ENCODE measurements at regions not wholly inside any gene's neighbourhood (a gene's known extent, or its start where the extent isn't known, plus 50 kb on each side); places are given as distances from the start of the nearest gene placed in this dataset.

DNA sequence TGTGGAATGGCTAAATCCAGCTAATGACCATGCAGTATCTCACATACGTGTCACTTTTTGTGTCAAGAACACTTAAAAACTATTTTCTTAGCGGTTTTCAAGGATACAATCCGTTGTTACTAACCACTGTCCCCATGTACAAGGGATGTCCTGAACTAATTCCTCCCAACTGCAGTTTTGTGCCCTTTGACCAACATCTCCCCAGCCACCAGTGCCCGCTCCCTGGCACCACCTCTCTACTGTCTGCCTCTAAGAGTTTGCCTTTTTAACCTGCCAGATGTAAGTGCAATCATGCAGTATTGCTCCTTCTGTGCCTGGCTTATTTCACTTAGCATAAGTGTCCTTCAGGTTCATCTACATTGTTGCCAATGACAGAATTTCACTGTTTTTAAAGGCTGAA is 315.7 kb downstream of the TMEM121 start:
- no peak for DNase-seq (ENCODE audit: low read depth)
- TF ChIP-seq, protein P1, sequence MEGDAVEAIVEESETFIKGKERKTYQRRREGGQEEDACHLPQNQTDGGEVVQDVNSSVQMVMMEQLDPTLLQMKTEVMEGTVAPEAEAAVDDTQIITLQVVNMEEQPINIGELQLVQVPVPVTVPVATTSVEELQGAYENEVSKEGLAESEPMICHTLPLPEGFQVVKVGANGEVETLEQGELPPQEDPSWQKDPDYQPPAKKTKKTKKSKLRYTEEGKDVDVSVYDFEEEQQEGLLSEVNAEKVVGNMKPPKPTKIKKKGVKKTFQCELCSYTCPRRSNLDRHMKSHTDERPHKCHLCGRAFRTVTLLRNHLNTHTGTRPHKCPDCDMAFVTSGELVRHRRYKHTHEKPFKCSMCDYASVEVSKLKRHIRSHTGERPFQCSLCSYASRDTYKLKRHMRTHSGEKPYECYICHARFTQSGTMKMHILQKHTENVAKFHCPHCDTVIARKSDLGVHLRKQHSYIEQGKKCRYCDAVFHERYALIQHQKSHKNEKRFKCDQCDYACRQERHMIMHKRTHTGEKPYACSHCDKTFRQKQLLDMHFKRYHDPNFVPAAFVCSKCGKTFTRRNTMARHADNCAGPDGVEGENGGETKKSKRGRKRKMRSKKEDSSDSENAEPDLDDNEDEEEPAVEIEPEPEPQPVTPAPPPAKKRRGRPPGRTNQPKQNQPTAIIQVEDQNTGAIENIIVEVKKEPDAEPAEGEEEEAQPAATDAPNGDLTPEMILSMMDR (IDR thresholded peaks at IDR 0.05; ENCODE audit: low read depth, low read length) = no peak
- TF ChIP-seq, protein P2, sequence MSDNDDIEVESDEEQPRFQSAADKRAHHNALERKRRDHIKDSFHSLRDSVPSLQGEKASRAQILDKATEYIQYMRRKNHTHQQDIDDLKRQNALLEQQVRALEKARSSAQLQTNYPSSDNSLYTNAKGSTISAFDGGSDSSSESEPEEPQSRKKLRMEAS (IDR thresholded peaks at IDR 0.05; ENCODE audit: low read depth, low read length) = no peak
- TF ChIP-seq POLR2A (IDR thresholded peaks at IDR 0.05; ENCODE audit: extremely low read depth, insufficient read length) (no peak), MYC (IDR thresholded peaks at IDR 0.05; ENCODE audit: low read depth, low read length) (no peak)
- no peak overlapping the region for H3K4me3 ChIP-seq (ENCODE audit: low read depth, low read length)

DNA sequence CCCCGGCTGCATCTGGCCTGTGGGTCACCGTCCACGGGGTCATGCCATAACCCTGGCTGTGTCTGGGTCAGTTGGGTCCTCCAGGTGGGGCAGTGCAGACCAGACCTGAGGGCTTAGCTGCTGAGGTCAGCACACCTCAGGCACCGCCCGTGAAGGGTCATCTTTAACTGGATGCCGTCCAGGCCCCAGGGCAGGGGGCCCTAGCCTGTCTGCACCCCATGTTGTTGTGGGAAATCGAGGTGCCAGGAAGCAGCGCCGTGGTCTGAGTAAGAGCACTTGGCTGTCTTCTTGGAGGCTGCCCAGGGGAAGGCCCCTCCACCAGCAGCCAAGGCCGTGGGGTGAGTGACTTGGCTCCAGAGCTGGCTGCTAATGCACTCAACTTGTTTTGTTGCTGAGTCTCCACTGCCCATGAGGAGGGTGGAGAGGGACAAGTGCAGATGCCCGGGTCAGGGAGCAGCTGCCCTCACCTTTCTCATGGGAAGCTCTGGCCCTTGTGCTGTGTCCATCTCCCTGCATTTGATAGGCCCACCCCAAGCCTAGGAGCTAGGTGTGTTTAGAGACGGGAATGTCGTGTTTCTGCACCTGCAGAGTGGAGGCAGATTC is 317.2 kb downstream of the TMEM121 start:
- TF ChIP-seq POLR2A (IDR thresholded peaks at IDR 0.05; ENCODE audit: extremely low read depth, insufficient read length) (no peak), MYC (IDR thresholded peaks at IDR 0.05; ENCODE audit: low read depth, low read length) (no peak)
- TF ChIP-seq, protein P2 (IDR thresholded peaks at IDR 0.05; ENCODE audit: low read depth, low read length) = no peak
- TF ChIP-seq, protein P1 (IDR thresholded peaks at IDR 0.05; ENCODE audit: low read depth, low read length) = no peak

DNA sequence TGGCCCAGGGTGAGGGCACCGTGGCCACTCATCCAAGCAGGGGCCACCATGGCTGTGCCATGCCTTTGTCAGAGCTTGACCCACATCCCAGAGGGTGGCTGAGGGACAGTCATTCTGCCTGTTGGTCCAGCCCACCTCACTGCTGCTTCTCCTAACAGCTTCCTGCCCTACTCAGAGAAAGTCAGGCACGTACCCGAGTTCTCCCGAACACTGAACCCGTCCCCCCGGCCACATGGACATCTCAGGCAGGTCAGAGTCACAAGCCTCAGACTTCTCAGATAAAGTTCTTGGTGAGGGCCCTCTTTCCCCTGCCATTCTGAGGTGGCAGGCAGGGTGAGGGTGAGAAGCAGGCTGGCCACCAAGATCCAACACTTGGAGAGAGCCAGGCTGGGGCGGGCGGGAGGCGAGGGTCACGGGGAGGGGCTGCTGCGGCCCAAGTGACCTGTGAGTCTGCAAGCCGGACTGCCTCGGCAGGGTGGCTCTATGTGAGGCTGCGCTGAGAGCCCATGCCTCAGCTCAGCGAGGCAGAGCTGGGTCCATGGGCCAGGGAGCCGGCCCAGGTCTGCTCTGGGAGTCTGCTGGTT is 317.8 kb downstream of the TMEM121 start:
- no peak overlapping the region for H3K4me3 ChIP-seq (ENCODE audit: low read depth, low read length)
- DNase-seq (ENCODE audit: low read depth) = no peak
- TF ChIP-seq MYC (IDR thresholded peaks at IDR 0.05; ENCODE audit: low read depth, low read length) (no peak), POLR2A (IDR thresholded peaks at IDR 0.05; ENCODE audit: extremely low read depth, insufficient read length) (no peak)
- TF ChIP-seq, protein P1 (IDR thresholded peaks at IDR 0.05; ENCODE audit: low read depth, low read length) = no peak
- TF ChIP-seq, protein P2 (IDR thresholded peaks at IDR 0.05; ENCODE audit: low read depth, low read length) = no peak

More for the DNA sequence above, 317.2 kb downstream of the TMEM121 start:
- DNase-seq (ENCODE audit: low read depth) = no peak
- no peak overlapping the region for H3K4me3 ChIP-seq (ENCODE audit: low read depth, low read length)

DNA sequence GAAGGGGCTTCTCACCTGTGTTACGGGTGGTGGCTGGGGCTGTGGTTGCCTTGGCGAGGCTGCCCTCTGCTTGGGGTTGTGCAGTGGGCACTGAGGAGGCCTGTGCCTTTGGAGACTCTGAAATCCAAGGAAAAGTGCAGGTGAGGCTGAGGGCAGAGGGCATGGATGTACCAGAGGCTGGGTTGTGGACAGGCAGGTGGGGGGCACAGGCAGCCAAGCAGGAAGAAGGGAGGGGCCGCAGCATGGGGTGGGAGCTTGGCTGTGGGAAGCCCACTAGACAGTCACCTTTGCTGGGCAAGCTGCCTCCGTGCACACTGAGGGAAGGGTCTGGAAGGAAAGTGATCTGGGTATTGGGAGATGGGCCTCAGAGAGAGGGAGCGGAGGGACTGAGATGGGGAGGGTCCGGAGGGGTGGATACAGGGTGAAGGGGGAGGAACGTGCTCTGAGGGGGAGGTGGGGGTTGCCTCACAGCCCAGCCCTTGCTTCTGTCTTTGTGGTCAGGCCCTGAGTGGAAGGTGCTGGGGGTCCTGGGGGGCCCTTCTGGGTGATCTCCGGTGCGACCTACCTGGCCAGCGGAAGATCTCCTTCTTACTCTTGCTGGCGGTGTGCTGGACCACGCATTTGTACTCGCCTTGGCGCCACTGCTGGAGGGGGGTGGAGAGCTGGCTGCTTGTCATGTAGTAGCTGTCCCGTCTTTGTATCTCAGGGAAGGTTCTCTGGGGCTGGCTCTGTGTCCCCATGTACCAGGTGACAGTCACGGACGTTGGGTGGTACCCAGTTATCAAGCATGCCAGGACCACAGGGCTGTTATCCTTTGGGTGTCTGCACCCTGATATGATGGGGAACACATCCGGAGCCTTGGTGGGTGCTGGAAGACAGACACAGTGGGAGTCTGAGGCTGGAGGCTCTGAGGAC is 318.7 kb downstream of the TMEM121 start:
- no peak for DNase-seq (ENCODE audit: low read depth)
- TF ChIP-seq, protein P1 (IDR thresholded peaks at IDR 0.05; ENCODE audit: low read depth, low read length) = no peak
- TF ChIP-seq MYC (IDR thresholded peaks at IDR 0.05; ENCODE audit: low read depth, low read length) (no peak), POLR2A (IDR thresholded peaks at IDR 0.05; ENCODE audit: extremely low read depth, insufficient read length) (no peak)
- TF ChIP-seq, protein P2 (IDR thresholded peaks at IDR 0.05; ENCODE audit: low read depth, low read length) = no peak
- H3K4me3 ChIP-seq (ENCODE audit: low read depth, low read length) = no peak overlapping the region

DNA sequence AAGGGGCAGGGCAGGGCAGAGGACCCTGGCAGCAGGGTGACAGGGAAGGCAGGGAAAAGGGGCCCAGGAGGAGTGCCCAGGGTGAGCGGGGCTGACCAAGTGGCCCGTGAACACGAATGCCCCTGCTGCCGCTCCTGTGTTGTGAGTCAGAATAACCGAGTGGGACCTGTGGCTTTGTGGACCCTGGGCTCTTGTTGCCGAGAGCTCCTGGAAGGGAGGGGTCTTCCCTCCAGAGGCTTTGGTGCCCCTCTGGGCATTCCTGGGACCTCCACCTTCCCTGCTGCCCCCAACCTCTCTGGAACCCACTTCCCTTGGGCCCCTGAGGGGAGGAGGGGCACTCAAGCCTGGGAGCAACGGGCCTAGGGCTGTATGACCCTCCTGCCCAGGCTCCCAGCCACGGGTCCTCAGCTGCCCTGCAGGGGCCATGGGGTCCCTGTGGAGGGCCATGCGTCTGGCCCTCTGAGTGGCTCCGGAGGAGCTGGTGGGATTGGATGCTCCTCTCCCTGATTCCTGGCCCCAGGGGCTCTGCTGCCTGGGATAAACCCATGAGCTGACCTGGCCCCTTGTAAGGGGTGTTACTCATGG is 319.4 kb downstream of the TMEM121 start:
- DNase-seq (ENCODE audit: low read depth) = no peak
- TF ChIP-seq, protein P2 (IDR thresholded peaks at IDR 0.05; ENCODE audit: low read depth, low read length) = no peak
- TF ChIP-seq, protein P1 (IDR thresholded peaks at IDR 0.05; ENCODE audit: low read depth, low read length) = no peak
- TF ChIP-seq POLR2A (IDR thresholded peaks at IDR 0.05; ENCODE audit: extremely low read depth, insufficient read length) (no peak), MYC (IDR thresholded peaks at IDR 0.05; ENCODE audit: low read depth, low read length) (no peak)
- H3K4me3 ChIP-seq (ENCODE audit: low read depth, low read length) = no peak overlapping the region

All from NB4 (cell line).